HEK293 (cell line): ENCODE measurements at regions not wholly inside any gene's neighbourhood (a gene's known extent, or its start where the extent isn't known, plus 50 kb on each side); places are given as distances from the start of the nearest gene placed in this dataset.

Source experiments
- CTCF ChIA-PET: fragments of 350-600 bp; formaldehyde crosslinking; extraction: SDS; loops from one replicate; lab custom pipeline; 2021; ENCODE audit warnings: antibody characterized with exemption; lab: Yijun Ruan, JAX
- POLR2A ChIA-PET: fragments of 300-600 bp; formaldehyde crosslinking; extraction: SDS; loops from one replicate; lab custom pipeline; 2020; ENCODE audit warnings: antibody characterized with exemption, inconsistent platforms; lab: Yijun Ruan, JAX
- H3K27ac ChIP-seq: fragments of 200-500 bp; sonication (Bioruptor generic); 2 replicates; pipeline ENCODE4 v1.5.1; 2014; ENCODE audit warnings: low read depth, low read length, control low read depth, inconsistent platforms; ENCODE audit errors: extremely low read depth
- H3K36me3 ChIP-seq, 2 experiments: fragments of 200-500 bp in 1 of 2; sonication (Bioruptor generic) in 1 of 2; 1 replicate in 1 of 2; 2 replicates in 1 of 2; pipeline ENCODE4 v1.5.1; 2014 to 2017; ENCODE audit warnings: inconsistent platforms in 2 of 2, low read length in 2 of 2; ENCODE audit not compliant: control insufficient read depth in 2 of 2, insufficient read depth in 1 of 2
- H3K4me1 ChIP-seq: fragments of 200-500 bp; sonication (Bioruptor generic); 2 replicates; pipeline ENCODE4 v1.5.1; 2014; ENCODE audit warnings: mild to moderate bottlenecking, low read length, inconsistent platforms; ENCODE audit not compliant: control insufficient read depth, insufficient read depth
- H3K4me3 ChIP-seq: 2 replicates; pipeline ENCODE4 v1.5.1; 2011; ENCODE audit warnings: low read depth, mild to moderate bottlenecking, control low read depth, low read length, moderate library complexity
- H3K9me3 ChIP-seq: fragments of 200-500 bp; sonication (Bioruptor generic); 2 replicates; pipeline ENCODE4 v1.5.1; 2014; ENCODE audit warnings: low read depth, low read length, inconsistent platforms; ENCODE audit not compliant: control insufficient read depth, insufficient read depth
- BCL6B ChIP-seq: fragments of 450-650 bp; formaldehyde crosslinking; IDR thresholded peaks from 2 replicates; pipeline ENCODE4 v1.5.1; 2017; ENCODE audit warnings: missing biosample characterization, missing genetic modification characterization
- ELK4 ChIP-seq: IDR thresholded peaks from 2 replicates; pipeline ENCODE4 v1.6.1; 2011; ENCODE audit warnings: mild to moderate bottlenecking, low read depth, low read length, borderline replicate concordance
- HOXC10 ChIP-seq: sonication (generic); formaldehyde crosslinking; IDR thresholded peaks from 2 replicates; pipeline ENCODE4 v1.8.1; 2023; ENCODE audit warnings: mild to moderate bottlenecking, missing genetic modification reagents
- IKZF3 ChIP-seq: fragments of 450-650 bp; IDR thresholded peaks from 2 replicates; pipeline ENCODE4 v1.5.0; 2018; ENCODE audit warnings: missing biosample characterization, mild to moderate bottlenecking, missing genetic modification characterization, moderate library complexity
- MZF1 ChIP-seq: fragments of 450-650 bp; formaldehyde crosslinking; IDR thresholded peaks from 2 replicates; pipeline ENCODE4 v1.5.1; 2017; ENCODE audit warnings: missing biosample characterization, missing genetic modification characterization, borderline replicate concordance
- OSR2 ChIP-seq: fragments of 450-650 bp; formaldehyde crosslinking; IDR thresholded peaks from 2 replicates; pipeline ENCODE4 v1.5.1; 2016; ENCODE audit warnings: missing biosample characterization, missing genetic modification characterization
- PBX3 ChIP-seq: sonication (generic); formaldehyde crosslinking; IDR thresholded peaks from 2 replicates; pipeline ENCODE4 v1.8.1; 2022; ENCODE audit warnings: mild to moderate bottlenecking, moderate library complexity, missing genetic modification reagents
- SALL2 ChIP-seq: fragments of 450-650 bp; formaldehyde crosslinking; IDR thresholded peaks from 2 replicates; pipeline ENCODE4 v1.5.0; 2017; ENCODE audit warnings: missing biosample characterization, mild to moderate bottlenecking, missing genetic modification characterization, borderline replicate concordance
- SETDB1 ChIP-seq: IDR thresholded peaks from one replicate; pipeline ENCODE4 v1.6.1; 2017; ENCODE audit warnings: mild to moderate bottlenecking, low read length, moderate library complexity, mixed read lengths; ENCODE audit not compliant: insufficient read length
- ZBTB21 ChIP-seq: fragments of 450-650 bp; formaldehyde crosslinking; IDR thresholded peaks from 2 replicates; pipeline ENCODE4 v1.5.1; 2017; ENCODE audit warnings: missing biosample characterization, missing genetic modification characterization
- ZBTB49 ChIP-seq: fragments of 450-650 bp; formaldehyde crosslinking; IDR thresholded peaks from 2 replicates; pipeline ENCODE4 v1.5.1; 2016; ENCODE audit warnings: missing biosample characterization, missing genetic modification characterization, low read depth
- ZFP41 ChIP-seq: fragments of 450-650 bp; formaldehyde crosslinking; IDR thresholded peaks from 2 replicates; pipeline ENCODE4 v1.5.1; 2016; ENCODE audit warnings: missing biosample characterization, missing genetic modification characterization, borderline replicate concordance
- ZIC2 ChIP-seq: fragments of 450-650 bp; formaldehyde crosslinking; IDR thresholded peaks from 2 replicates; pipeline ENCODE4 v1.5.1; 2016; ENCODE audit warnings: missing biosample characterization, missing genetic modification characterization
- ZNF10 ChIP-seq: fragments of 450-650 bp; formaldehyde crosslinking; IDR thresholded peaks from 2 replicates; pipeline ENCODE4 v1.5.1; 2017; ENCODE audit warnings: missing biosample characterization, missing genetic modification characterization
- ZNF211 ChIP-seq: fragments of 450-650 bp; formaldehyde crosslinking; IDR thresholded peaks from 2 replicates; pipeline ENCODE4 v1.5.1; 2016; ENCODE audit warnings: low read depth, missing biosample characterization, missing genetic modification characterization
- ZNF214 ChIP-seq: fragments of 450-650 bp; formaldehyde crosslinking; IDR thresholded peaks from 2 replicates; pipeline ENCODE4 v1.5.1; 2017; ENCODE audit warnings: missing biosample characterization, mild to moderate bottlenecking, missing genetic modification characterization, borderline replicate concordance
- ZNF423 ChIP-seq: fragments of 450-650 bp; formaldehyde crosslinking; IDR thresholded peaks from 2 replicates; pipeline ENCODE4 v1.5.1; 2016; ENCODE audit warnings: missing biosample characterization, missing genetic modification characterization
- ZNF473 ChIP-seq: fragments of 450-650 bp; formaldehyde crosslinking; IDR thresholded peaks from 2 replicates; pipeline ENCODE4 v1.5.1; 2017; ENCODE audit warnings: missing biosample characterization, missing genetic modification characterization
- ZNF561 ChIP-seq: fragments of 450-650 bp; IDR thresholded peaks from 2 replicates; pipeline ENCODE4 v1.5.1; 2018; ENCODE audit warnings: missing biosample characterization, missing genetic modification characterization, borderline replicate concordance
- ZNF571 ChIP-seq: fragments of 450-650 bp; formaldehyde crosslinking; IDR thresholded peaks from 2 replicates; pipeline ENCODE4 v1.5.0; 2017; ENCODE audit warnings: missing biosample characterization, missing genetic modification characterization
- ZNF600 ChIP-seq: fragments of 450-650 bp; formaldehyde crosslinking; IDR thresholded peaks from 2 replicates; pipeline ENCODE4 v1.5.1; 2016; ENCODE audit warnings: missing biosample characterization, missing genetic modification characterization
- ZNF660 ChIP-seq: fragments of 450-650 bp; IDR thresholded peaks from 2 replicates; pipeline ENCODE4 v1.5.1; 2018; ENCODE audit warnings: missing biosample characterization, mild to moderate bottlenecking, missing genetic modification characterization
- ZNF776 ChIP-seq: fragments of 450-650 bp; formaldehyde crosslinking; IDR thresholded peaks from 2 replicates; pipeline ENCODE4 v1.5.0; 2017; ENCODE audit warnings: missing biosample characterization, missing genetic modification characterization, borderline replicate concordance
- ZNF785 ChIP-seq: fragments of 450-650 bp; formaldehyde crosslinking; IDR thresholded peaks from 2 replicates; pipeline ENCODE4 v1.5.1; 2016; ENCODE audit warnings: missing biosample characterization, missing genetic modification characterization
- ZNF837 ChIP-seq: fragments of 450-650 bp; formaldehyde crosslinking; IDR thresholded peaks from 2 replicates; pipeline ENCODE4 v1.5.1; 2016; ENCODE audit warnings: missing biosample characterization, missing genetic modification characterization
- ZSCAN5A ChIP-seq: fragments of 450-650 bp; formaldehyde crosslinking; IDR thresholded peaks from 2 replicates; pipeline ENCODE4 v1.5.1; 2016; ENCODE audit warnings: missing biosample characterization, missing genetic modification characterization

- CTCF ChIA-PET, result no interaction called here
- no peak overlapping the region for H3K4me3 ChIP-seq
- H3K4me1 ChIP-seq, result no peaks in the 10 kb centered on the region
- no peak overlapping the region for H3K27ac ChIP-seq
- H3K9me3 ChIP-seq, result no peaks in the 10 kb centered on the region
- H3K36me3 ChIP-seq, result no peaks in the 10 kb centered on the region
- no peak for TF ChIP-seq ZSCAN5A
- TF ChIP-seq ZNF785, result no peak
- no peak for TF ChIP-seq OSR2 (tag by site-specific recombination)
- no peak for TF ChIP-seq ZNF10 (tag by site-specific recombination)
- no peak for TF ChIP-seq ZNF214 (tag by site-specific recombination)
- TF ChIP-seq MZF1 (tag by site-specific recombination), result no peak
- TF ChIP-seq PBX3 (CRISPR knock-in tag), result no peak
- TF ChIP-seq ZNF211 (tag by site-specific recombination), result no peak
- no peak for TF ChIP-seq ZNF837 (tag by site-specific recombination)
- no peak for TF ChIP-seq ZNF600 (tag by site-specific recombination)
- no peak for TF ChIP-seq ZFP41 (tag by site-specific recombination)
- TF ChIP-seq HOXC10, result no peak
- no peak for TF ChIP-seq ZNF776 (tag by site-specific recombination)
- no peak for TF ChIP-seq SETDB1
- TF ChIP-seq ZNF561 (tag by site-specific recombination), result no peak
- POLR2A ChIA-PET, result no interaction called here
Observed at GRCh38 chr3:81261996-81262395, 499.4 kb downstream of the GBE1 start.

- no peaks in the 10 kb centered on the region for H3K9me3 ChIP-seq
- H3K36me3 ChIP-seq, result no peaks in the 10 kb centered on the region
- H3K4me3 ChIP-seq, result no peak overlapping the region
- ChIA-PET CTCF (no interaction called here), POLR2A (no interaction called here)
- no peak overlapping the region for H3K27ac ChIP-seq
- H3K4me1 ChIP-seq, result no peaks in the 10 kb centered on the region
- TF ChIP-seq ZNF571, result no peak
- peak; percentile 72 for TF ChIP-seq ZBTB21
Observed at GRCh38 chr3:81255463-81255862, 506.0 kb downstream of the GBE1 start.

- CTCF ChIA-PET, result no interaction called here
- H3K4me1 ChIP-seq, result no peaks in the 10 kb centered on the region
- no peak overlapping the region for H3K4me3 ChIP-seq
- no peaks in the 10 kb centered on the region for H3K36me3 ChIP-seq
- no peaks in the 10 kb centered on the region for H3K9me3 ChIP-seq
- POLR2A ChIA-PET, result no interaction called here
- H3K27ac ChIP-seq, result no peak overlapping the region
- TF ChIP-seq ZIC2 (tag by site-specific recombination), result no peak
- TF ChIP-seq IKZF3 (tag by site-specific recombination), result no peak
- TF ChIP-seq ZNF211 (tag by site-specific recombination), result no peak
- TF ChIP-seq ZNF660 (tag by site-specific recombination), result no peak
- no peak for TF ChIP-seq ZNF423
- TF ChIP-seq ELK4, result no peak
- TF ChIP-seq ZBTB49 (tag by site-specific recombination), result no peak
- TF ChIP-seq ZNF473 (tag by site-specific recombination), result no peak
- TF ChIP-seq MZF1 (tag by site-specific recombination), result no peak
- TF ChIP-seq BCL6B (tag by site-specific recombination), result no peak
- TF ChIP-seq SALL2 (tag by site-specific recombination), result no peak
Observed at GRCh38 chr3:81251096-81251495, 510.3 kb downstream of the GBE1 start.
